Neuronal stem cell (in vitro differentiated cells): ENCODE measurements at regions not wholly inside any gene's neighbourhood (a gene's known extent, or its start where the extent isn't known, plus 50 kb on each side); places are given as distances from the start of the nearest gene placed in this dataset.

ENCODE experiments used
- DNase-seq: peaks from one replicate; pipeline ENCODE4 v3.0.0-alpha.2; 2013; ENCODE audit warnings: low spot score
- H2AFZ ChIP-seq: one replicate; pipeline ENCODE4 v1.6.1; 2013; ENCODE audit warnings: mild to moderate bottlenecking, low read length, inconsistent platforms
- H2AK5ac ChIP-seq: 2 replicates; pipeline ENCODE4 v1.6.1; 2013; ENCODE audit warnings: low read depth, mild to moderate bottlenecking, inconsistent platforms, low read length, moderate library complexity, mixed read lengths
- H2BK120ac ChIP-seq: 2 replicates; pipeline ENCODE4 v1.6.1; 2013; ENCODE audit warnings: low read depth, mild to moderate bottlenecking, inconsistent platforms, low read length, moderate library complexity, mixed read lengths
- H2BK12ac ChIP-seq: one replicate; pipeline ENCODE4 v1.6.1; 2013; ENCODE audit warnings: low read length, inconsistent platforms
- H2BK15ac ChIP-seq: 2 replicates; pipeline ENCODE4 v1.6.1; 2013; ENCODE audit warnings: mild to moderate bottlenecking, low read length, inconsistent platforms, mixed read lengths
- H2BK5ac ChIP-seq: one replicate; pipeline ENCODE4 v1.6.1; 2013; ENCODE audit warnings: inconsistent platforms, mild to moderate bottlenecking, low read length, moderate library complexity
- H3K14ac ChIP-seq: one replicate; pipeline ENCODE4 v1.6.1; 2013; ENCODE audit warnings: low read length, inconsistent platforms
- H3K18ac ChIP-seq: 2 replicates; pipeline ENCODE4 v1.6.1; 2013; ENCODE audit warnings: low read length, inconsistent platforms
- H3K23ac ChIP-seq: 2 replicates; pipeline ENCODE4 v1.6.1; 2013; ENCODE audit warnings: low read depth, mild to moderate bottlenecking, mixed read lengths, low read length, inconsistent platforms; ENCODE audit not compliant: poor library complexity
- H3K27ac ChIP-seq: replicated peaks from 3 replicates; pipeline ENCODE4 v1.5.1; 2013; ENCODE audit warnings: low read length, inconsistent platforms
- H3K27me3 ChIP-seq, 3 experiments: 2 replicates each; pipeline ENCODE4 v1.6.1; 2013; ENCODE audit warnings: low read length in 3 of 3, mild to moderate bottlenecking in 2 of 3, inconsistent platforms in 1 of 3, low read depth in 1 of 3, mixed read lengths in 1 of 3, moderate library complexity in 1 of 3; ENCODE audit not compliant: control insufficient read depth in 3 of 3, insufficient read depth in 3 of 3
- H3K36me3 ChIP-seq, 2 donors: replicated peaks in 1 of 2; 2 replicates each; pipeline ENCODE4 v1.6.1; 2013; ENCODE audit warnings: low read length in 2 of 2; ENCODE audit not compliant: control insufficient read depth in 2 of 2, insufficient read depth in 2 of 2
- H3K4ac ChIP-seq: 2 replicates; pipeline ENCODE4 v1.6.1; 2013; ENCODE audit warnings: inconsistent platforms, mild to moderate bottlenecking, low read length, moderate library complexity
- H3K4me1 ChIP-seq, 2 donors: 1 replicate in 1 of 2; 2 replicates in 1 of 2; pipeline ENCODE4 v1.6.1; 2013; ENCODE audit warnings: low read length in 2 of 2, low read depth in 1 of 2; ENCODE audit not compliant: control insufficient read depth in 2 of 2, insufficient read depth in 1 of 2
- H3K4me2 ChIP-seq: one replicate; pipeline ENCODE4 v1.6.1; 2013; ENCODE audit warnings: mild to moderate bottlenecking, low read length, inconsistent platforms; ENCODE audit not compliant: insufficient read depth, poor library complexity, severe bottlenecking
- H3K4me3 ChIP-seq, 2 donors: 2 replicates each; pipeline ENCODE4 v1.5.1; 2013; ENCODE audit warnings: low read length in 2 of 2, mild to moderate bottlenecking in 2 of 2, inconsistent platforms in 1 of 2, moderate library complexity in 1 of 2
- H3K79me1 ChIP-seq: one replicate; pipeline ENCODE4 v1.6.1; 2013; ENCODE audit warnings: low read depth, mild to moderate bottlenecking, inconsistent platforms, low read length, moderate library complexity
- H3K9ac ChIP-seq: one replicate; pipeline ENCODE4 v1.6.1; 2013; ENCODE audit warnings: mild to moderate bottlenecking, low read depth, low read length, inconsistent platforms; ENCODE audit not compliant: poor library complexity
- H3K9me3 ChIP-seq, 2 donors: replicated peaks in 1 of 2; 2 replicates each; pipeline versions ENCODE3 to v1.6.1; 2013; ENCODE audit warnings: low read length in 2 of 2, mild to moderate bottlenecking in 2 of 2, inconsistent platforms in 1 of 2, low read depth in 1 of 2, mixed read lengths in 1 of 2, moderate library complexity in 1 of 2; ENCODE audit not compliant: control insufficient read depth in 2 of 2, insufficient read depth in 1 of 2
- H4K8ac ChIP-seq: one replicate; pipeline ENCODE4 v1.6.1; 2013; ENCODE audit warnings: low read depth, mild to moderate bottlenecking, inconsistent platforms, low read length, moderate library complexity
- H4K91ac ChIP-seq: one replicate; pipeline ENCODE4 v1.6.1; 2013; ENCODE audit warnings: low read length, low read depth, mild to moderate bottlenecking, inconsistent platforms; ENCODE audit not compliant: poor library complexity
- WGBS, 2 donors: extraction: QIAGEN DNeasy Blood & Tissue Kit; methylation state at CpG; one replicate each; pipeline ENCODE4 v1.1.7; 2013; ENCODE audit warnings: missing lambda C conversion rate in 2 of 2, mixed read lengths in 1 of 2; ENCODE audit not compliant: insufficient read length in 2 of 2, insufficient replicate concordance in 1 of 2; ENCODE audit errors: extremely low coverage in 2 of 2; 5-methylcytosine and 5-hydroxymethylcytosine counted together

- Histone ChIP-seq H3K9me3 (peaks cover 0 to 6% of the 10 kb centered on the region in 2 donors), H2BK12ac (no peak overlapping the region), H2BK5ac (no peak overlapping the region), H3K36me3 (no peaks in the 10 kb centered on the region), H3K4ac (no peak overlapping the region), H3K27ac (no peak overlapping the region), H2AK5ac (no peak overlapping the region), H2BK15ac (no peak overlapping the region), H3K23ac (no peak overlapping the region), H3K18ac (no peak overlapping the region), H3K4me1 (no peaks in the 10 kb centered on the region), H3K4me2 (no peak overlapping the region), H3K27me3 (no peaks in the 10 kb centered on the region), H2BK120ac (no peak overlapping the region), H4K91ac (no peak overlapping the region), H3K79me1 (no peaks in the 10 kb centered on the region), H3K4me3 (no peak overlapping the region), H3K14ac (no peak overlapping the region), H2AFZ (peak overlapping the region; percentile 23), H3K9ac (no peak overlapping the region), H4K8ac (no peak overlapping the region)
- DNase-seq = no peak
- no CpG with 5 or more reads among the region's 1 CpG for WGBS, 2 donors
These were observed 573.1 kb upstream of the KLF12 start for GRCh38 chr13:74707291-74707690.

GRCh38 chr13:74706801-74707200 lies 572.6 kb upstream of the KLF12 start:
- Histone ChIP-seq H3K4ac (no peak overlapping the region), H2BK15ac (no peak overlapping the region), H3K27me3 (no peaks in the 10 kb centered on the region), H3K4me2 (no peak overlapping the region), H3K4me3 (no peak overlapping the region), H2BK12ac (no peak overlapping the region), H3K14ac (no peak overlapping the region), H3K79me1 (no peaks in the 10 kb centered on the region), H2BK120ac (no peak overlapping the region), H3K36me3 (no peaks in the 10 kb centered on the region), H3K27ac (no peak overlapping the region), H4K91ac (no peak overlapping the region), H2BK5ac (no peak overlapping the region), H2AK5ac (no peak overlapping the region), H4K8ac (no peak overlapping the region), H3K18ac (no peak overlapping the region), H3K4me1 (no peaks in the 10 kb centered on the region), H3K9me3 (peaks cover 0 to 6% of the 10 kb centered on the region in 2 donors), H3K23ac (no peak overlapping the region), H3K9ac (no peak overlapping the region), H2AFZ (no peak overlapping the region)
- no CpG with 5 or more reads among the region's 2 CpGs for WGBS, 2 donors
- DNase-seq = no peak

DNA sequence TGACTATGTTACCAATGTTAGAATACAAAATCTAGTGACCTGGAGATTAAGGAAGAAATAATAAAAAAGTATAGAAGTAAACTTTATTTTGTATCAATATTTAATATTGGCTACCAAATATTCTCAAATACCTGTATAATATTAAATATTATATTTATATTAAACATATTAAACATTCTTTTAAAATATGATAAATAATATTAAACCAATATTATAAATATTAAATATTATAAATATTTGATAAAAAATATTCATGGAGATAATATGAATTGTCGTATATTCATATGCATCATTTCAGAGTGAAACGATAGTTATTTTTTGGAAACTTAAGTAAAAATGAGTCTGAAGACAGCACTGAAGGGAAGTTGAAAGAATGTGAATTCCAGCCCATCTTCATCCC lies 571.2 kb upstream of the KLF12 start:
- Histone ChIP-seq H2AFZ (no peak overlapping the region), H2BK5ac (no peak overlapping the region), H2BK12ac (no peak overlapping the region), H3K4me2 (no peak overlapping the region), H2AK5ac (no peak overlapping the region), H3K4ac (no peak overlapping the region), H3K9ac (no peak overlapping the region), H3K36me3 (no peaks in the 10 kb centered on the region), H4K8ac (no peak overlapping the region), H3K4me3 (no peak overlapping the region), H3K18ac (no peak overlapping the region), H3K27ac (no peak overlapping the region), H2BK15ac (no peak overlapping the region), H3K27me3 (no peaks in the 10 kb centered on the region), H4K91ac (no peak overlapping the region), H2BK120ac (no peak overlapping the region), H3K79me1 (no peaks in the 10 kb centered on the region), H3K9me3 (peaks cover 0 to 11% of the 10 kb centered on the region in 2 donors), H3K14ac (no peak overlapping the region), H3K23ac (no peak overlapping the region), H3K4me1 (no peaks in the 10 kb centered on the region)
- no peak for DNase-seq
- 100% methylated on average over 1 of the region's 2 CpGs; no CpG with 5 or more reads in 1 of the 2 donors for WGBS, 2 donors

GRCh38 chr13:74703855-74704387 lies 569.7 kb upstream of the KLF12 start:
- no peaks in the 10 kb centered on the region for H3K79me1 ChIP-seq
- WGBS, 2 donors = no CpG with 5 or more reads among the region's 3 CpGs

More at GRCh38 chr13:74703855-74704387, 569.7 kb upstream of the KLF12 start:
- H2AFZ ChIP-seq = no peak overlapping the region
- no peak overlapping the region for H2BK15ac ChIP-seq
- H2AK5ac ChIP-seq = no peak overlapping the region
- no peak overlapping the region for H3K4me3 ChIP-seq
- no peak overlapping the region for H4K8ac ChIP-seq
- H3K27ac ChIP-seq = no peak overlapping the region
- no peak overlapping the region for H3K9ac ChIP-seq
- H4K91ac ChIP-seq = no peak overlapping the region
- H3K4me1 ChIP-seq = no peaks in the 10 kb centered on the region
- H3K27me3 ChIP-seq = no peaks in the 10 kb centered on the region
- DNase-seq = no peak
- H2BK5ac ChIP-seq = no peak overlapping the region
- H3K9me3 ChIP-seq = peaks cover 0 to 11% of the 10 kb centered on the region in 2 donors
- H3K23ac ChIP-seq = no peak overlapping the region
- H3K4me2 ChIP-seq = no peak overlapping the region
- H2BK12ac ChIP-seq = no peak overlapping the region
- no peak overlapping the region for H3K4ac ChIP-seq
- no peak overlapping the region for H2BK120ac ChIP-seq
- no peaks in the 10 kb centered on the region for H3K36me3 ChIP-seq
- H3K14ac ChIP-seq = no peak overlapping the region
- H3K18ac ChIP-seq = no peak overlapping the region
